ENCODE measurements at regions not wholly inside any gene's neighbourhood (a gene's known extent, or its start where the extent isn't known, plus 50 kb on each side); places are given as distances from the start of the nearest gene placed in this dataset.

DNA sequence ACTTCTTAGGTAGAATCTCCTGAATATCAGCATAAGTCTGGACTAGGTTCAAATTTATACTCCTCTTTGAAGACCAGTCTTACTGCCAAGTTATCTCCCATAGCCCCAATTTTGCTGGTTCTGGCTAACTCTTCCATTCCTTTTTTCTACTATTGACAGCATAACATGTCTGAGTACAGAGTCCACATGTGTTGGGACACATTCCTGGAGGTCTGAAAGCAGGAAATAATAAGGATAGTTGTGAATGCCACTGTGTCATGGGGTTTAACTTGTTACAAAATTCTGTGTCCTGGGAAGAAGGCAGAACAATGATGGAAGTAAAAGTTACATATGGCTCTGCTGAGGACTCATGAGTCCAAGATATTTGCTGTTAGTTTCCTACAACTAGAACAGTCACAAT lies 57.4 kb upstream of the ZBTB20 start:
- TF ChIP-seq GATA3 (IDR thresholded peaks at IDR 0.05; ENCODE audit: low read depth, low read length) (no peak), GATA2 (IDR thresholded peaks at IDR 0.05; ENCODE audit: low read depth, low read length) (no peak)

DNA sequence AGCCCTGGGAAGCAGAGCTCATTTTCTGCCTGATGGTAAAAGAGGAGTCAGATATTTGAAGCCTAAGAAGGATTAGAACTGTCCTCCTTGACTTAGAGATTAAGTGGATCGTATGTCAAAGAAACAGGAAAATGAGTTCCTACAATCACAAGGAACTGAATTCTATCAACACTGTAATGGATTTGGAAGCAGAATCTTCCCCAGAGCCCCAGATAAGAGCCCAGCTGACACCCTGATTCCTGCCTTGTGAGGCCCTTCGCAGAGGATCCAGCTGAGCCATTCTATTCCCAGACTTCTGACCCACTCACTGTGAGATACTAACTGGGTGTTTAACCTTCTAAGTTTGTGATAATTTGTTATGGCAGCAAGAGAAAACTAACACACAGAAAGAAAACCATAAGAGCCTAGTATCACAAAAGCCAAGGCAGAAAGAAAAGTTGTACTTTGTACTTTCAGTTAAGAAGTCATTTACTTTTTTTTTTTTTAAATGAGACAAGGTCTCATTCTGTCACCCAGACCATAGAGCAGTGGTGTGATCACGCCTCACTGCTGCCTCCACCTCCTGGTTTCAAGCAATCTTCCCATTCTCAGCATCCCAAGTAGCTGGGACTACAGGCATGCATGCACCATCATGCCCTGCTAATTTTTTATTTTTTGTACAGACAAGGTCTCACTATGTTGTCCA lies 61.1 kb upstream of the ZBTB20 start:
- TF ChIP-seq GATA3 (IDR thresholded peaks at IDR 0.05; ENCODE audit: low read depth, low read length) (no peak), GATA2 (IDR thresholded peaks at IDR 0.05; ENCODE audit: low read depth, low read length) (no peak)

- no peak for TF ChIP-seq GATA3 (IDR thresholded peaks at IDR 0.05; ENCODE audit: low read depth, low read length)
- no peak for TF ChIP-seq GATA2 (IDR thresholded peaks at IDR 0.05; ENCODE audit: low read depth, low read length)
Measured at GRCh38 chr3:115211810-115212492, 64.9 kb upstream of the ZBTB20 start.

DNA sequence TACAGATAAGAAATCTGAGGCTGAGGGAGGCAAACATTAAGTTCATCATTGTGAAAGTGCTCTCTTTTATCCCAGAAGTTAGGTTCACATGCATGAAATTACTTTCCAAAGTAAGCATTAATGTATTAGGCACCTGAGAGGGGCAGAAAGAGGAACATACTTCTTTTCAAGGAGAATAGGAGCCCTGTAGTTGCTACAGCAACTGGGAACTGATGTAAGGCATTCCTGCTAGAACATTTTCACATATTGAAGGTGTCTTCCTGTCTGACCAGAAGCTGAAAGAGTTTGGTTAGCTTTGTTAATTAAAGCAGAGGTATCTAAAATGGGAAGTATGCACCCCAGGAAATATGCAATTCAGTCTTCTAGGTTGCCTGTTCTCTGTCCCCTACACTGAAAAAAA lies 65.5 kb upstream of the ZBTB20 start:
- TF ChIP-seq GATA2 (IDR thresholded peaks at IDR 0.05; ENCODE audit: low read depth, low read length) (no peak), GATA3 (IDR thresholded peaks at IDR 0.05; ENCODE audit: low read depth, low read length) (no peak)

- TF ChIP-seq GATA2 (IDR thresholded peaks at IDR 0.05; ENCODE audit: low read depth, low read length) (no peak), GATA3 (IDR thresholded peaks at IDR 0.05; ENCODE audit: low read depth, low read length) (no peak)
Measured at GRCh38 chr3:115217292-115217677, 70.2 kb upstream of the ZBTB20 start.

GRCh38 chr3:115217678-115218451 lies 70.8 kb upstream of the ZBTB20 start:
- TF ChIP-seq GATA2 (IDR thresholded peaks at IDR 0.05; ENCODE audit: low read depth, low read length) (no peak), GATA3 (IDR thresholded peaks at IDR 0.05; ENCODE audit: low read depth, low read length) (no peak)

GRCh38 chr3:115218859-115219258 lies 71.8 kb upstream of the ZBTB20 start:
- TF ChIP-seq GATA2 (IDR thresholded peaks at IDR 0.05; ENCODE audit: low read depth, low read length), result no peak
- no peak for TF ChIP-seq GATA3 (IDR thresholded peaks at IDR 0.05; ENCODE audit: low read depth, low read length)

GRCh38 chr3:115224687-115225086 lies 77.6 kb upstream of the ZBTB20 start:
- TF ChIP-seq GATA2 (IDR thresholded peaks at IDR 0.05; ENCODE audit: low read depth, low read length) (no peak), GATA3 (IDR thresholded peaks at IDR 0.05; ENCODE audit: low read depth, low read length) (no peak)

GRCh38 chr3:115226844-115227445 lies 79.9 kb upstream of the ZBTB20 start:
- TF ChIP-seq GATA2 (IDR thresholded peaks at IDR 0.05; ENCODE audit: low read depth, low read length) (no peak), GATA3 (IDR thresholded peaks at IDR 0.05; ENCODE audit: low read depth, low read length) (no peak)

GRCh38 chr3:115227461-115227860 lies 80.4 kb upstream of the ZBTB20 start:
- TF ChIP-seq GATA3 (IDR thresholded peaks at IDR 0.05; ENCODE audit: low read depth, low read length) (no peak), GATA2 (IDR thresholded peaks at IDR 0.05; ENCODE audit: low read depth, low read length) (no peak)

DNA sequence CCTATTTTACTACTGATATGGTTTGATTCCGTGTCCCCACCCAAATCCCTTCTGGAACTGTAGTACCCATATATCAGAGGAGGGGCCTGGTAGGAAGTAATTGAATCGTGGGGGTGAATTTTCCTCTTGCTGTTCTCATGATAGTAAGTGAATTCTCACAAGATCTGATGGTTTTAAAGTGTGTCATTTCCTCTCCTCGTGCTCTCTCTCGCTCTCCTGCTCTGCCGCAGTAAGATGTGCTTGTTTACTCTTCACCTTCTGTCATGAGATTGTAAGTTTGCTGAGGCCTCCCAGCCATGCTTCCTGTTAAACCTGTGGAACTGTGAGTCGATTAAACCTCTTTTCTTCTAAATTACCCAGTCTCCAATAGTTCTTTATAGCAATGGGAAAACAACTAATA lies 81.2 kb upstream of the ZBTB20 start:
- no peak for TF ChIP-seq GATA3 (IDR thresholded peaks at IDR 0.05; ENCODE audit: low read depth, low read length)
- no peak for TF ChIP-seq GATA2 (IDR thresholded peaks at IDR 0.05; ENCODE audit: low read depth, low read length)

GRCh38 chr3:115232167-115232566 lies 85.1 kb upstream of the ZBTB20 start:
- no peak for TF ChIP-seq GATA2 (IDR thresholded peaks at IDR 0.05; ENCODE audit: low read depth, low read length)
- no peak for TF ChIP-seq GATA3 (IDR thresholded peaks at IDR 0.05; ENCODE audit: low read depth, low read length)

DNA sequence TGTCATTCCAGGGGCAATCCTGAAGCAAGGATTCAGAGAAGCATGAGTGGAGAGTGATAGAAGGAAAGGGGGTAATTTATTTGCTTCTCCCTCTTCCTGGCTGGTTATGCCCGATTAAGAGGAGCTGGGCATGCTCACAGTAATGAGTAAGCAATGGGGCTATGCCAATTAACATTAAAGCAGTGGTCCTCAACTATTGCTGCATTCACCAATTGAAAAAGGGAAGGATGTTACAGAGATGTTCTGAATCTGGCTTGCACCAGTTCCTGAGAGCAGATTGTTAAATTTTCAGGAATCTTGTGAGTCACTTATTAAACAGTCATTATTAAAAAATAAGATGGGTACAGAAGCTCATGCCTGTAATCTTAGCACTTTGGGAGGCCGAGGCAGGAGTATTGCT lies 85.9 kb upstream of the ZBTB20 start:
- TF ChIP-seq GATA2 (IDR thresholded peaks at IDR 0.05; ENCODE audit: low read depth, low read length) (no peak), GATA3 (IDR thresholded peaks at IDR 0.05; ENCODE audit: low read depth, low read length) (no peak)

- no peak for TF ChIP-seq GATA2 (IDR thresholded peaks at IDR 0.05; ENCODE audit: low read depth, low read length)
- no peak for TF ChIP-seq GATA3 (IDR thresholded peaks at IDR 0.05; ENCODE audit: low read depth, low read length)
Measured at GRCh38 chr3:115236496-115236895, 89.4 kb upstream of the ZBTB20 start.

Measured in SH-SY5Y (cell line).